Lower leg skin (tissue), 3 donors: ENCODE measurements at regions not wholly inside any gene's neighbourhood (a gene's known extent, or its start where the extent isn't known, plus 50 kb on each side); places are given as distances from the start of the nearest gene placed in this dataset.

ENCODE experiments used
- POLR2A ChIP-seq, 2 donors: fragments of 450-650 bp; IDR thresholded peaks; one replicate each; pipeline ENCODE4 v1.6.1; 2016 to 2017; ENCODE audit warnings: antibody characterized with exemption in 2 of 2, mild to moderate bottlenecking in 1 of 2, moderate library complexity in 1 of 2
- TF ChIP-seq, protein P1 (sequence below), 3 donors: fragments of 450-650 bp; IDR thresholded peaks; one replicate each; pipeline ENCODE4 v1.5.1; 2016; ENCODE audit warnings: antibody characterized with exemption in 3 of 3, mild to moderate bottlenecking in 3 of 3, moderate library complexity in 2 of 3

GRCh38 chr2:134021830-134022524 lies 231.9 kb upstream of the MGAT5 start:
- TF ChIP-seq, protein P1, sequence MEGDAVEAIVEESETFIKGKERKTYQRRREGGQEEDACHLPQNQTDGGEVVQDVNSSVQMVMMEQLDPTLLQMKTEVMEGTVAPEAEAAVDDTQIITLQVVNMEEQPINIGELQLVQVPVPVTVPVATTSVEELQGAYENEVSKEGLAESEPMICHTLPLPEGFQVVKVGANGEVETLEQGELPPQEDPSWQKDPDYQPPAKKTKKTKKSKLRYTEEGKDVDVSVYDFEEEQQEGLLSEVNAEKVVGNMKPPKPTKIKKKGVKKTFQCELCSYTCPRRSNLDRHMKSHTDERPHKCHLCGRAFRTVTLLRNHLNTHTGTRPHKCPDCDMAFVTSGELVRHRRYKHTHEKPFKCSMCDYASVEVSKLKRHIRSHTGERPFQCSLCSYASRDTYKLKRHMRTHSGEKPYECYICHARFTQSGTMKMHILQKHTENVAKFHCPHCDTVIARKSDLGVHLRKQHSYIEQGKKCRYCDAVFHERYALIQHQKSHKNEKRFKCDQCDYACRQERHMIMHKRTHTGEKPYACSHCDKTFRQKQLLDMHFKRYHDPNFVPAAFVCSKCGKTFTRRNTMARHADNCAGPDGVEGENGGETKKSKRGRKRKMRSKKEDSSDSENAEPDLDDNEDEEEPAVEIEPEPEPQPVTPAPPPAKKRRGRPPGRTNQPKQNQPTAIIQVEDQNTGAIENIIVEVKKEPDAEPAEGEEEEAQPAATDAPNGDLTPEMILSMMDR (IDR thresholded peaks at IDR 0.05): no peak
- TF ChIP-seq POLR2A (IDR thresholded peaks at IDR 0.05): no peak
